ENCODE measurements at regions not wholly inside any gene's neighbourhood (a gene's known extent, or its start where the extent isn't known, plus 50 kb on each side); places are given as distances from the start of the nearest gene placed in this dataset.

DNA sequence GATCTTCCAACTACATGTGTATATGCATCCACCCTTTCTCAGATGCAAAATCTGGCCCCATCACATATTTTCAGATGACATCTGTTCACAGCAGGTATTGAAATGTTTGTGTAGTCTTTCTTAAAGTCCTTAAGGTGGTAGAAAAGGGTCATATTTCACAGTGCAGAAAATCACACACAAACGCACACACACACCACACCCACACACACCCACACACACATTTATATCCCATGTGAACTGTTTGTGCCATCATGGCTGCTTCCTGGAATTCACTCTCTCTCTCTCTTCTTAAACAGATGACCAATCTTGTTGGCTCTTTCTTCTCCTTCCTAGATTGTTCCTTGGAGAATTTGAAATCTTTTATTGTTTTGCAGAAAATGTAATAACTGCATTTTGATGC is 663.0 kb upstream of the GRM3 start:
- TF ChIP-seq, protein P1, sequence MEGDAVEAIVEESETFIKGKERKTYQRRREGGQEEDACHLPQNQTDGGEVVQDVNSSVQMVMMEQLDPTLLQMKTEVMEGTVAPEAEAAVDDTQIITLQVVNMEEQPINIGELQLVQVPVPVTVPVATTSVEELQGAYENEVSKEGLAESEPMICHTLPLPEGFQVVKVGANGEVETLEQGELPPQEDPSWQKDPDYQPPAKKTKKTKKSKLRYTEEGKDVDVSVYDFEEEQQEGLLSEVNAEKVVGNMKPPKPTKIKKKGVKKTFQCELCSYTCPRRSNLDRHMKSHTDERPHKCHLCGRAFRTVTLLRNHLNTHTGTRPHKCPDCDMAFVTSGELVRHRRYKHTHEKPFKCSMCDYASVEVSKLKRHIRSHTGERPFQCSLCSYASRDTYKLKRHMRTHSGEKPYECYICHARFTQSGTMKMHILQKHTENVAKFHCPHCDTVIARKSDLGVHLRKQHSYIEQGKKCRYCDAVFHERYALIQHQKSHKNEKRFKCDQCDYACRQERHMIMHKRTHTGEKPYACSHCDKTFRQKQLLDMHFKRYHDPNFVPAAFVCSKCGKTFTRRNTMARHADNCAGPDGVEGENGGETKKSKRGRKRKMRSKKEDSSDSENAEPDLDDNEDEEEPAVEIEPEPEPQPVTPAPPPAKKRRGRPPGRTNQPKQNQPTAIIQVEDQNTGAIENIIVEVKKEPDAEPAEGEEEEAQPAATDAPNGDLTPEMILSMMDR (IDR thresholded peaks at IDR 0.05) = no peak
- TF ChIP-seq POLR2A (IDR thresholded peaks at IDR 0.05) = no peak

Data from esophagus squamous epithelium (tissue), 4 donors.